ENCODE measurements at regions not wholly inside any gene's neighbourhood (a gene's known extent, or its start where the extent isn't known, plus 50 kb on each side); places are given as distances from the start of the nearest gene placed in this dataset.

DNA sequence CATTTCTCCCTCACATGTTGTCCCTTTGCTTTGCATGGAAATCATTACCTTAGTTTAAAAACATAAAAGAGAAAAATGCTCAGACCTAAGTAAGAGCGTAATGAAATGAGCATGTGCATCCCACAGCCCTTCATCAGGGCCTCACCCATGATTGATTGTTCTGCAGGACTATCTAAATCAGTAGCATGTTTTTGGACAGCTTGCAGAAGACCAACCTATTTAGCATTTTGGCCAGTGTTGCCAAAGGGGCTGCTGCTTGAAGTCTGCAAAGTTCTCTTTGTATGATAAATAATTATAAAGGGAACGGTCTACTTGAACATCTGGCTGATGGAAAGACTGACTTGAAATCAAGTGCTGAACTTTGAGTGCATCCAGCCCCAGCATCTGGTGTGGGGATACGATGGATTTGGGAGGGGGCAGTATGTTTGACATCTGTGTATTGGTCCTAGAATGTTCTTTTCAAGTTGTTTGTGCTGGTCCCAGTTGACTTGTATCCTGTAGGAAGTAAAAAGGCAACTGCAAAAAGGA lies 76.1 kb upstream of the LIMCH1 start:
- TF ChIP-seq GATA3 (IDR thresholded peaks at IDR 0.05; ENCODE audit: low read depth, low read length) (no peak), GATA2 (IDR thresholded peaks at IDR 0.05; ENCODE audit: low read depth, low read length) (no peak)
